ENCODE measurements at regions not wholly inside any gene's neighbourhood (a gene's known extent, or its start where the extent isn't known, plus 50 kb on each side); places are given as distances from the start of the nearest gene placed in this dataset.
"Not testable (repeated sequence)": the region's sequence is repeated elsewhere in the genome, so short reads cannot be mapped to it uniquely, and the experiment has no call there.

DNA sequence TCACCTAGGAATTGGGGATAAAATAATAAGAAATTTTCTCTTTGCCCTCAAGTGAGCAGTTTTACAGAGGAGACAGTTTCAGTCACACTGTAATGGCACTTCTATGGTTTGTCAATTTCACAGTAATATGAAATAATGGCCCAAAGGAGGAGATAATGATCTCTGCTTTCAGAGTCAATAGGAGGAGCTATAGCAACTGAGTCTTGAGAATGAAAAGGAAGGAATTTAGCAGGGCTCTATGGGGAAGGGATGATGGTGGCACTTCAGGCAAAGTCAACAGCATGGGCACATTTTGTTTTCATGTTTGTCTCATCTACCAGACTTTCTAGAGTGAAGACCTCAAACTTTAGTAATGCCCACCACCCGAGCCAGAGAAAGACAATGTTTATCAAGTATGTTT is 138.3 kb upstream of the HMGN3 start:
- H3K27ac ChIP-seq (ENCODE audit: low read depth in 1 of 2, low read length in 2 of 2), result no peak overlapping the region
- H3K4me1 ChIP-seq (ENCODE audit: insufficient read depth, low read length), result no peaks in the 10 kb centered on the region
- H3K27ac Mint-ChIP-seq, result no peak overlapping the region
- H3K36me3 Mint-ChIP-seq (ENCODE audit: low read depth), result no peaks in the 10 kb centered on the region
- ATAC-seq (ENCODE audit: poor library complexity) (no peak), DNase-seq (no peak)
- H3K9me3 ChIP-seq (ENCODE audit: control insufficient read depth in 1 of 2, insufficient read depth in 1 of 2, low read length in 2 of 2), result peaks cover 7 to 8% of the 10 kb centered on the region in 2 experiments
- H3K36me3 ChIP-seq (ENCODE audit: insufficient read depth, low read length), result no peaks in the 10 kb centered on the region
- H3K4me3 ChIP-seq (ENCODE audit: low read length), result no peak overlapping the region
- peaks cover 0 to 5% of the 10 kb centered on the region in 2 experiments for H3K27me3 ChIP-seq (ENCODE audit: control insufficient read depth in 1 of 2, insufficient read depth in 2 of 2, low read length in 2 of 2)
- CTCF ChIA-PET, result no interaction called here
- TF ChIP-seq, protein P1, sequence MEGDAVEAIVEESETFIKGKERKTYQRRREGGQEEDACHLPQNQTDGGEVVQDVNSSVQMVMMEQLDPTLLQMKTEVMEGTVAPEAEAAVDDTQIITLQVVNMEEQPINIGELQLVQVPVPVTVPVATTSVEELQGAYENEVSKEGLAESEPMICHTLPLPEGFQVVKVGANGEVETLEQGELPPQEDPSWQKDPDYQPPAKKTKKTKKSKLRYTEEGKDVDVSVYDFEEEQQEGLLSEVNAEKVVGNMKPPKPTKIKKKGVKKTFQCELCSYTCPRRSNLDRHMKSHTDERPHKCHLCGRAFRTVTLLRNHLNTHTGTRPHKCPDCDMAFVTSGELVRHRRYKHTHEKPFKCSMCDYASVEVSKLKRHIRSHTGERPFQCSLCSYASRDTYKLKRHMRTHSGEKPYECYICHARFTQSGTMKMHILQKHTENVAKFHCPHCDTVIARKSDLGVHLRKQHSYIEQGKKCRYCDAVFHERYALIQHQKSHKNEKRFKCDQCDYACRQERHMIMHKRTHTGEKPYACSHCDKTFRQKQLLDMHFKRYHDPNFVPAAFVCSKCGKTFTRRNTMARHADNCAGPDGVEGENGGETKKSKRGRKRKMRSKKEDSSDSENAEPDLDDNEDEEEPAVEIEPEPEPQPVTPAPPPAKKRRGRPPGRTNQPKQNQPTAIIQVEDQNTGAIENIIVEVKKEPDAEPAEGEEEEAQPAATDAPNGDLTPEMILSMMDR (IDR thresholded peaks at IDR 0.05), result no peak
- no peak overlapping the region for H3K4me3 Mint-ChIP-seq
- peaks cover 2% of the 10 kb centered on the region for H3K9me3 Mint-ChIP-seq
- H3K27me3 Mint-ChIP-seq, result peaks cover 6% of the 10 kb centered on the region
- POLR2A ChIA-PET, result no interaction called here
- no peaks in the 10 kb centered on the region for H3K4me1 Mint-ChIP-seq (ENCODE audit: low read depth)
- intact Hi-C loops (cut with DNase I, micrococcal nuclease), result no loop called here

DNA sequence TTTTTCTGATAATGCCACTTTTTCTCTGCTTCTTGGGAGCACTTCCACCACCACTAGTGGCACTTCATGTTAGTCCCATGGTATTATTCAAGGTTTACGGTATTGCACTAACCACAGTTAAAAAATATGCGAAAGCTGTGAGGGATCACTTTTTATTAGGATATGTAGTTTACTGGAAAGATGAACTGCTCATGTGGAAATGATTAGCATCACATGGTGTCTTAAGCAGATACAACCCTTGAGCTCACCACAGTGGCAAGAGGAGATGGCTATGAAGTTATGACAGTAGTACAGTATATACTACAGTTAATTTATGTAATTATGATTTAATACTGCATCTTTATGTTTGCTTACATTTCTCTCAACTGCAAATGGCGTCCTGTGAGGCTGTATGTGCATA is 134.5 kb upstream of the HMGN3 start:
- no peak overlapping the region for H3K4me3 Mint-ChIP-seq
- H3K36me3 ChIP-seq (ENCODE audit: insufficient read depth, low read length), result no peaks in the 10 kb centered on the region
- no peak overlapping the region for H3K27ac Mint-ChIP-seq
- H3K4me1 Mint-ChIP-seq (ENCODE audit: low read depth), result no peaks in the 10 kb centered on the region
- H3K27me3 ChIP-seq (ENCODE audit: control insufficient read depth in 1 of 2, insufficient read depth in 2 of 2, low read length in 2 of 2), result no peaks in the 10 kb centered on the region
- H3K27me3 Mint-ChIP-seq, result peaks cover 6% of the 10 kb centered on the region
- H3K9me3 ChIP-seq (ENCODE audit: control insufficient read depth in 1 of 2, insufficient read depth in 1 of 2, low read length in 2 of 2), result peaks cover 7 to 8% of the 10 kb centered on the region in 2 experiments
- TF ChIP-seq, protein P1 (IDR thresholded peaks at IDR 0.05), result no peak
- H3K4me3 ChIP-seq (ENCODE audit: low read length), result no peak overlapping the region
- intact Hi-C loops (cut with DNase I, micrococcal nuclease), result no loop called here
- CTCF ChIA-PET, result no interaction called here
- peaks cover 7% of the 10 kb centered on the region for H3K9me3 Mint-ChIP-seq
- no peak overlapping the region for H3K27ac ChIP-seq (ENCODE audit: low read depth in 1 of 2, low read length in 2 of 2)
- no peaks in the 10 kb centered on the region for H3K36me3 Mint-ChIP-seq (ENCODE audit: low read depth)
- no peaks in the 10 kb centered on the region for H3K4me1 ChIP-seq (ENCODE audit: insufficient read depth, low read length)
- ATAC-seq (ENCODE audit: poor library complexity) (no peak), DNase-seq (no peak)
- POLR2A ChIA-PET, result no interaction called here

DNA sequence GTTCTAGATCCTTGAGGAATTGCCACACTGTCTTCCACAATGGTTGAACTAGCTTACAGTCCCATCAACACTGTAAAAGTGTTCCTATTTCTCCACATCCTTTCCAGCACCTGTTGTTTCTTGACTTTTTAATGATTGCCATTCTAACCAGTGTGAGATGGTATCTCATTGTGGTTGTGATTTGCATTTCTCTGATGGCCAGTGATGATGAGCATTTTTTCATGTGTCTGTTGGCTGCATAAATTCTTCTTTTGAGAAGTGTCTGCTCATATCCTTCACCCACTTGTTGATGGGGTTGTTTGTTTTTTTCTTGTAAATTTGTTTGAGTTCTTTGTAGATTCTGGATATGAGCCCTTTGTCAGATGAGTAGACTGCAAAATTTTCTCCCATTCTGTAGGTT is 129.0 kb upstream of the HMGN3 start:
- H3K27ac Mint-ChIP-seq; H3K36me3 ChIP-seq (ENCODE audit: insufficient read depth, low read length); H3K36me3 Mint-ChIP-seq (ENCODE audit: low read depth); POLR2A ChIA-PET; H3K27ac ChIP-seq (ENCODE audit: low read depth in 1 of 2, low read length in 2 of 2); CTCF ChIA-PET; H3K9me3 ChIP-seq (ENCODE audit: control insufficient read depth in 1 of 2, insufficient read depth in 1 of 2, low read length in 2 of 2); H3K4me3 ChIP-seq (ENCODE audit: low read length); H3K27me3 Mint-ChIP-seq; H3K4me1 Mint-ChIP-seq (ENCODE audit: low read depth); H3K4me1 ChIP-seq (ENCODE audit: insufficient read depth, low read length); intact Hi-C loops (cut with DNase I, micrococcal nuclease); H3K27me3 ChIP-seq (ENCODE audit: control insufficient read depth in 1 of 2, insufficient read depth in 2 of 2, low read length in 2 of 2); ATAC-seq (ENCODE audit: poor library complexity); H3K4me3 Mint-ChIP-seq; DNase-seq: not testable (repeated sequence)
- peaks cover 12% of the 10 kb centered on the region for H3K9me3 Mint-ChIP-seq

DNA sequence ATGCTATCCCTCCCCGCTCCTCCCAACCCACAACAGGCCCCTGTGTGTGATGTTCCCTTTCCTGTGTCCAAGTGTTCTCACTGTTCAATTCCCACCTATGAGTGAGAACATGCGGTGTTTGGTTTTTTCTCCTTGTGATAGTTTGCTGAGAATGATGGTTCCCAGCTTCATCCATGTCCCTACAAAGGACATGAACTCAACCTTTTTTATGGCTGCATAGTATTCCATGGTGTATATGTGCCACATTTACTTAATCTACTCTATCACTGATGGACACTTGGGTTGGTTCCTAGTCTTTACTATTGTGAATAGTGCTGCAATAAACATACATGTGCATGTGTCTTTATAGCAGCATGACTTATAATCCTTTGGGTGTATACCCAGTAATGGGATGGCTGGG is 126.6 kb upstream of the HMGN3 start:
- H3K36me3 ChIP-seq (ENCODE audit: insufficient read depth, low read length); H3K27me3 ChIP-seq (ENCODE audit: control insufficient read depth in 1 of 2, insufficient read depth in 2 of 2, low read length in 2 of 2); POLR2A ChIA-PET; DNase-seq; H3K4me3 Mint-ChIP-seq; H3K9me3 Mint-ChIP-seq; H3K4me1 Mint-ChIP-seq (ENCODE audit: low read depth); H3K9me3 ChIP-seq (ENCODE audit: control insufficient read depth in 1 of 2, insufficient read depth in 1 of 2, low read length in 2 of 2); H3K4me3 ChIP-seq (ENCODE audit: low read length); H3K27ac Mint-ChIP-seq; CTCF ChIA-PET; H3K4me1 ChIP-seq (ENCODE audit: insufficient read depth, low read length); intact Hi-C loops (cut with DNase I, micrococcal nuclease); H3K27me3 Mint-ChIP-seq; H3K36me3 Mint-ChIP-seq (ENCODE audit: low read depth); ATAC-seq (ENCODE audit: poor library complexity); H3K27ac ChIP-seq (ENCODE audit: low read depth in 1 of 2, low read length in 2 of 2): not testable (repeated sequence)
